ENCODE measurements at regions not wholly inside any gene's neighbourhood (a gene's known extent, or its start where the extent isn't known, plus 50 kb on each side); places are given as distances from the start of the nearest gene placed in this dataset.
"Not testable (repeated sequence)": the region's sequence is repeated elsewhere in the genome, so short reads cannot be mapped to it uniquely, and the experiment has no call there.

DNA sequence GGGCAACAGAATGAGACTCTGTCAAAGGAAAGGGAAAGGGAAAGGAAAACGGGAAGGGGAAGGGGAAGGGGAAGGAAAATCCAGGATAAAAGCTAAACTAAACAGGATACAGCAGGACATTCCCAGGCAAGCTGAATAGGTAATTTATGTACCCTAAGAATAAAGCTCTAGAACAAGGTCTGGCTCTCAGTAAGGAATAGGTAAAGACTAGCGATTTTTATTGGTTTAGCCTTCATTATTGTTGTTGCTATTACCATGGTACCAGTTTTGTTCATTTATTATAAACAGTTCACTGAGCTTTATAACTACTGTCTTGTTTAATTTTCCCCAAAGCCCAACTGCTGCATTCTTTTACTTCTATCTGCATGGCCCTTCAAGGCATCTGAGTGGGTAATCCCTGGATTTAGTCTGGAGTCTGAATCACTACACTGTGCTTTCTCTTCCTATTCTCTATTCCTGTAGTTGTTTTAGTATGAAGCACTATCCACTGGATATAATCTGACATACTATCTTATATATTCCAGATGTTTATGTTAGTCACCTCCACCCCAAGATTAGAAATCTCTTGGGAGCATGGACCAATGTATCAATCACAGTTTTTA, 127.1 kb upstream of the TANK start:
- no peak for DNase-seq

DNA sequence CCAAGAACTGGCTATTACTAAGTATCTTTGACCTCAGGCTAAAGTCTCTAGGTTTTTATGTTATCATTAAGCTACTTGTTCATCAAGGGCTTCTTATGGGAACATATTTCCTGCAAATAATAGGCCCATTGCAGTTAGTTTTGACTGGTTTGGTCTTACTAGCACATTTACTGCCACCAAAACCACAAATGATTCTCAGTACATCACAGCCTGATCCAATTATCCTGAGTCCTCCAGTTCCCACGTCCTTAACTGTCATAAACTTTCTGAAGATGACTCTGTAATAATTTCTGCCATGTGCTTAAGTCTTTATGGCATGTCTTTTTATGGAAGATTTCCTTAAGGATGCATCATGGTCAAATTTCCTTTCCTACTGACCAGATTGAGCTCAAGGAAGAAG, 123.3 kb upstream of the TANK start:
- no peak for DNase-seq

DNA sequence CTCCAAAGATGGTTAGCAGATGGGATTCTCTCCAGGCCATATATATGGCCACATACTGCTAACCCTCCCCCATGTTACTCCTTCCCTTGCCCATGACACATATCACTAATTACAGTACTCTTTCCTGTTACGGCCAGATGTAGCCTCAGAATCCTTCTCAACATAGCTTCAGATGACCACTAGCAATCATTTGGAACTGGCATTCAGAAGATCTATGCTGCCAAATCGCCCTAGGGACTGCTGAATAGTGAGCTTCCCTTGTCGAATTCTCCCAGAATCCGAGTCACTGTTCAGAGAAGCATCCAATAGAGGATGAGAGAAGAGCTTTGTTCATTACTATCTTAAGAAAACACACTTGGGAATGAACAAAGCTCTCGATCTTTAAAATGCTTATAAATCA, 121.2 kb upstream of the TANK start:
- DNase-seq: no peak

DNA sequence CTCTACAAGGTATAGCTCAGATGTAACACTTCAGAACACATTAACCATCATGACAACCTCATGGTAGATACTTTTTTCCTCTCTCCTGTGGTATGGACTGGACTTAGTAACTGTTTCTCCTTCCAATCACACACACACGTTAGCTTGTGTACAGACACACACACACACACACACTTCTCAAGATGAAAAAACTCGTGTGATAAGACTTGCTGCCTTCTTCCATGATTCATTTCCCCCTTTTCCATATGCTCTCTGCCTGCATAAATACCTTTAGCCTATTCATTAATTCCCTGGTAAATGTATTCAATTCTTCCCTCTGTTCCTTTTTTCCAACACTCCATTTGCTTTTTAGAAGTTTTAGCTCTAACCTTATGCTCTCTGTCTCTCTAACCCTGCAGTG, 118.9 kb upstream of the TANK start:
- no peak for DNase-seq

DNA sequence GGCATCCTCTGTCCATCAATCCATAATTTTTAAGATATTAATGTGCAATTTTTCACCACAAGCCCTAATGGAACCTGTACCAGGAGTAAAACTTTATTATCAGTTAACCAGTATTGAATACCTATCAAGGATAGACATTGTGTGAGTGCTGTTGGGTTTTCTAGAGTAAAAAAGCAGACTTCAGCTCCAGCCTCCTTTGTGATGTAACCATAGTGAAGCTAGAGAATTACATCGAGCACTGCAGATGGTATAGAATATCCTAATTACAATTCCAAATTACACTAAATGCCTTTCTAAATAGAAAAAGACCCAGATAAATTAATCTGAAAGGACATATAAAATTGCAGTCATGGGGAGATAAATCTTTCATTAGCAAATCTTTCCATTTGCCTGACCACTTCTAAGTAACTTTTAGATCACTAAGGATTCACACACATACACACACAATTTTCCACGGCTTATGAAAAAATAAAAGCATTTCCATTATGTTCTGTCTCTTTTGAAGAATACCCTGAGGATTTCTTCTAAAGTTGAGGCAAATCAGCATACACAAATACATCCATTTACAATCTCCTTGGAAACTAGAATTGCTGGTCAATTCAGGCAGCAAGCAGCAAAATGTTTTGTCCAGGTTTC, 117.1 kb upstream of the TANK start:
- DNase-seq: no peak

DNA sequence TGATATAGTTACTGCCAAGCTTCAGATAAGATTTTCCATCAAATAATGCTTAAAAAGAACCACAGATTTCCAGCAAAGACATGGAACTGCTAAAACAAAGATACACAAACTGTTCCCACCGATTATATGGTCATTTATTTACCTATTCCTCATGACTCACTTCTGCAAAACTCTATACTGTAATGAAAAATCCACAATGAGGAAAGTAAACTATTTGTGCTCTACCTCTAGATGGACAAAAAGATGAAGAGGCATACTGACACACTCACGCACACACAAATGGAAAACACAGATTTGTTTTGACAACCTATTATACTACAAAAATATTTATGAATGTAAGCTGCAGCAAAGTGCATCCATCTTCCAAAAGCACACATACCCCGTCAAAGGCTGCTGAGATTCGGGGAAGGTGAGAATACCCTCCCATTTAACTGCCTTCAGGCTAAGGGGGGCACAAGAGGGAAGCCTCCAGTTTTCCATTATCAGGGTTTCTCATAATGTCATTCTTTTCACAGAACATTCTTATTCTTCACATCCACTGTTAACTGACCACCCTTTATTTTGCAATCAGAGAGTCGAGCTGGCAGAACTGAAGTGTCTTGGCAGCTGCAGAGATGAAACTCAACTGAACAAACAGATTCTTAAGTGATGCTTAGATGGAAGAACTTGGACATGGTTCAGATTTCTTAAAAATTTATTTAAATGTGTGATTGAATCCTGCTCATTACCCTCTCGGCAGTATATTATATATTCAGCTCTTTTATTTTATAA, 115.9 kb upstream of the TANK start:
- DNase-seq: no peak

DNA sequence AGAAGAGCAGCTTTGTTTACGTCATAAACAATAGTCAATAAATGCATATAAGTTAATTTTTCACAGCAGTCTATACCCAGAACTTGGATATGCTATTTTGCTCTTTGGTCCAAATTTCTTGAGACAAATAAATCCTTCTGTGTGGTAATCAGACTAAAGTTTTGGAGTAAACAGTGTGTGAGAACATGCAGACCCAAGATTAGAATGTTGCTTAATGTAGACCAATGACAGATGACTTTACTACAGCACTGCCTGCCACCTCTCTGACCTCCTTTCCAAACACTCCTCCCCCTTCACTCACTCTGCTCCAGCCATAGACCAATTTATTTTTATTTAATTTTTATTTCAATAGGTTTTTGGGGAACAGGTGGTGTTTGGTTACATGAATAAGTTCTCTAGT, 115.3 kb upstream of the TANK start:
- no peak for DNase-seq

DNA sequence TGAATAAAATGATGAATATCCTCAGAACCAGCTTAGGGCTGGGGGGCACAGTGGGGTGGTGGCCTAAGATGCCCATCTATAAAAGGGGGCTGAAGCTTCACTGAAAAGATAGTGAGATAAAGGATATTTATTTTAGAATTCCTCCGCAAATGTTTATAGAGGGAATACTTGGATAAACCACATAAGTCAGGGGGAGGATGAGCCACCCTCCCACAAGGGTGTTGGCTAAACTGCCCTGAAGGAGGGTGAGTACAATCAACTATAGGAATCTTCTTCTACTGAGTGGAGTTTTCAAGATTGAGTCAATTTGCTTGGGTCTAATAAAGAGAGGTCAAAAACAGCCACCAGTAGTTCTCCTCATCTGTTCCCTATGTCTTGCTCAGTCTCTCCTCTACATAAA, 114.5 kb upstream of the TANK start:
- no peak for DNase-seq

DNA sequence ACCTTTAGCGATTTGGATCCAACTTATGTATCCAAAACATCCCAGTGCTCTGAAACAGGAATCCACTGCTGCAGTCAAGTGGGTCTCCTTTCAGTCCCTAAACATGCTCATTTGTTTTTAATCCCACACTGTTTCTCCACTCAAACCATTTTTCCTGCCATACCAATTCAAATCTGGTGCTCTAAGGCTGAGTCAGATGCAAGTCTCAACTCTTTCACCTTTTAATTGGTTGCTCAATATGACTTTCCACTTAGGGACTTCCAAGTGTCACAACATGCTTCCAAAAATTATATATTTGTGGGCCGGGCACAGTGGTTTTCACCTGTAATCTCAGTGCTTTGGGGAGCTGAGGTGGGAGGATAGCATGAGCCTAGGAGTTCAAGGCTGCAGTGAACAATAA, 113.4 kb upstream of the TANK start:
- DNase-seq: no peak

DNA sequence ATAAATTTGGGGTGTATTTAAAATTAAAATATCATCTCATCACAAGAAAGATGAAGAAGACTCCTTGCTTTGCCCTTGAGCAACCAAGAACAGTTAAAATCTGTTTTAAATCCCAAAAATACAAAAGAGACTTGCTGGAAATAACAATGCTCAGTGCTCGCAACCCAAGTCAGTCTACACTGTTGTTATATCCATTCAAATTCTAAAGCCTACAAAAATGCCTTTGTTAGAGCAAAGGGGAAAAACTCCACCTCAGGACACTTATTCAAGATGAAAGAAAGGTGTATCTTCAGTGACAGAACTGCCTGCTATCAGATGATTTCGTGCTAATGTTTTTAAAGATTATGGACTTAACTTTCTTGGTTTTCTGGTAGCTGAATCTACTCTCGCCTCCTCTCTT, 111.9 kb upstream of the TANK start:
- no peak for DNase-seq

DNA sequence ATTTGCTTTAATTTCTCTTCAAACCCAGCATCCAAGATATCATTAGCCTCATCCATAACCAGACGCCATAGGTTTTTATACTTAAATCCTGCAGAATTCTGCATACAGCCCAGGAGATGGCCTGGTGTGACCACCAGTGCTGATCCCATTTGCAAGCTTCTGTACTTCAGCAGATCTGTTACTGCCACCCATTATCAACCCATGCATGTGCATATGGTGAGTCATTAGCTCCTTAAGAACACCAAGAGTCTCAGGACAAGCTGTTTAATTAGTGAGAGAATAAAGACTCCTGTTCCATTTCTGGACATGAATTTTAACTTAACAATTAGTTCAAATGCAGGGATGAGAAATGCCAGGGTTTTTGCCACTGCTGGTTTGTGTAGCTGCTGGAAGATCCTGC, 110.7 kb upstream of the TANK start:
- DNase-seq: peak; percentile 48 to 76

DNA sequence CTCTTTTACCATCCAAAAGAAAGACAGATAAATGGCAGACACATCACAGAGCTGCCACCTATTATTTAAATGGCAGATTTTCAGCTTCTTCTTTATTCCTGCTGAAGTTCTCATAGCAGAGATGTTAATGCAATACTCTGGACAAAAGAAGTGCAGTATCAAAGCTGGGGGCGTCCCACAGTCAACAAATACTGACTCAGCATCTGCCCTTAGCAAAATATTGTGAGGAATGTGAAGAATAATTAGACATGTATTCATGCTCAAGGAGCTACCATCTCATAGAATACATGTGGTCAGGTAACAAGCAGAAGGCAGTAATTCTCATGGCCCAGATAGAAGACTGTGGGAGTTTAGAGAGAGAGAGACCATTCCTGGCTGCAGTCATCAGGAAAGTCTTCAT, 108.0 kb upstream of the TANK start:
- DNase-seq: no peak

DNA sequence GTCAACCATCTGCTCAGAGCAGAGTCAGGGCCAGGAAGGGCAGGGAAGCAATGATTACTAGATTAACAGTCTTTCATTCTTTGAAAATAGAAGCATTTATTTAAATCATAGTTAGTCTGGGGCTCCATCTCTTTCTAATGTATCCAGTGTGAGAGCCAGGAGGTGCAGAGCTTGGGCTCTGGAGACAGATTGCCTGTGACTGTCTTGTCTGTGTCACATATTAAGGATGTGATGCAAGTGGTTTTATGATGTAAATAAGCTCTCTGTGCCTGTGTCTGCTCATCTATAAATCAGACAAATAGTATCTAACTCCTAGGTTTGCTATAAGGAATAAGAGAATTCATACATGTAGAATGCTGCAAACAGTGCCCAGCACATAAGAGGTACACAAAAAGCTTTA, 104.9 kb upstream of the TANK start:
- no peak for DNase-seq

DNA sequence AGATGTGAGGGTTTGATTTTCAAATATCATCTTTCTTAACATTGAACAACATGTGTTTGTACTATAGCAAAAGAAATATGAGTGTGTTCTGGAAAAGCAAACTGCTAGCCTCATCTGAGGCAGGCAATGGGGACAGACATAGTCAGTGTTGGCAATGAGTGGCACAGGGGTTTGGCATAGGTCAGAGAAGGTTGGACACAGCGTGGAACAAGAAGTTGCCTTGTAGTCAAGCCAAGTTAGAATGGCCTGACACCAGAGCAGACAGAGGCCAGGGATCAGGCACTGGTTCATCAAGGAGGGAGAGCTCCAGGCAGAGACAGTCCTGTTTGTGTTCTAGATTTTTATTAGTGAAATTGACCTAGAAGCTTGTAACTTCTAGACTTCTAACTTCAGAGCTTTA, 100.8 kb upstream of the TANK start:
- no peak for DNase-seq

DNA sequence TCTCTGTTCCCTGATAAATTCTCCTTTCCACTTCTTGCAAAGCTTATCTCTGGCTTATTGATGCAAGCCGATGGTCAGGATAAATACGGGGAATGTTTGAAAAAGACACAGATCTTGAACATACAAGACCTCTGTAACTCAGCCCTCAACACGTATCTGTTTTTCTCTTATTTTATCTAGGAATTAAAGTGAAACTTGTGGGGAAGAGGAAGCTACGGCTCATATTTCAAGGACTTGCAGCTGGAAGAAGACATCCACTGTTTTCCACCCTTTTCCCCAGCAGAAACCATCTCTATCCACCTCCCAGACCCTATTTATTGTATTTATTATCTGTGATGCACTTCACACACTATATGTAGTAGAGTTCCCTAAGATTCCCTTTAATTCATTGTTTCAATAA, 98.4 kb upstream of the TANK start:
- no peak for DNase-seq

DNA sequence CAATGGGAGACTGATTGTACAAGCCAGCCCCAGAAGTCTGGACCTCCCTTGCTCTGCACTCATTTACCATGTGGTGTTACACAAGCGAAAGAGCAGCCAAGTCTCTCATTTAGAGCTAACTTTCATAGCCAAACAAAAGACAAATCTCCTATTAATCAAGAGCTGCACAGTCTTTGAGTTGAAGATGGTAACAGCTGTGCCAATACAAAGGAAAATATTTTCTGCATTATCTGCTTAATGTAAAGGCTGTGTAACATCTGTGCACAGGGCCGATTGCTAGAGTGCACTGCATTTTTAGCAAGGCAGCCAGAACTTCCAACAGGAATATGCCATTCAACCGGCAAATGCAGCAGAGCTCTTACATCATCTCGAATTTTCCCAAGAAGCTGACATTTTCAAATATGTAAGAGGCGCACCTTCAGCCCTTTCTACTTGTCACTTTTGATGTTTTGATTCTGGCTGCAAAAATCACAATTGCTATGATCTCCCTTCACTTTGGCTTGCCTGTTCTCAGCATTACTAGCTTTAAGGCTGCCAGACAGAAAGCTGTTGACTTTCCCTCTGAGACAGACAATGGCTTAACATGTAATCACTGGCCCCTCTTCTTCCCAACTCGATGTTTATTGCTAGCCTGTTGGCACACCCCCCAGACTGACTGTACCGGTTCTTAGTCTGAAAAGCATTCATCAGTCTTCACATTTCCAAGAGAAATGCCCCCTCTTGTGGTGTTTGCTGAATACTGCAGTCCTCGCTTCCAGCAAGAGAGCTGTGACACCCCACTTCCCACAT, 96.9 kb upstream of the TANK start:
- DNase-seq: peak; percentile 76 to 82

DNA sequence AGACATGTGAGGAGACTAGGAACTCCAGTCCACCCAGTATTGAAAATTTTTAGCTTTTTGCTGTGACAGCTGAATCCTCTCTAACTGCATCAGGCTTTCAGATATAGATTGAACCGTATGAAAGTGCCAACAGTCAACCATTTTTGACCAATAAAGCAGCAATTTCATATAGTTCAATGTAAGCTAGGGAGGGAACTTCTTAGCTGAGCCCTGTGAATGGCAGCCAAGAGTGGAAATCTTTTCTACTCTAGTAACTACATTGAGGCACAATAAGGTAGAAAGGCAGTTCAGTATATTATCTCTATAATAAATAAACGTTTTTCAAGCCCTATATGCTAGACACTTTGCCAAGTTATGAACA, 96.3 kb upstream of the TANK start:
- no peak for DNase-seq

DNA sequence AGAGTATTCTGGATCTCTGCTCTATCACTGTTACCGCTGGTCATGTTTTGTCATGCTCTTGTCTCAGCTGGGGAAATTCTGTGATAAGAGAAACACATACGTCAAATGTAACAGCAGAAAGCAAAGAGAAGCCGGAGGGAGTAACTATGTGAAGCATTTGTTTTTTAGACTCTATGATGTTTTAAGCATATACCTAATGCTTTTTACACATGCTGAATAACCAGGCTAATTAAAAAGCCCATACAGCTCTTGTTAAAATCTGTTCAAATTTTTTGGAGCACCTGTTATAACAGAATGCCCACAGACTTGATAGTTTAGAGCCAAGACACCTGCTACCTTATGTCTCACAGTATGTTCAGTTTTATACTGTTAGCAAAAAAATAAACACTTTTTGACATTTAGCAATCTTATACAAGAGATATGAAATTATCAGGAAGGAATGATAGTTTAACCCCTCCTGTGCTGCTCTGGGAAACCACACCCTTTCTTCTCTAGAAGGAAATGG, 92.3 kb upstream of the TANK start:
- DNase-seq: peak in 1 of 2 experiments; percentile 75

DNA sequence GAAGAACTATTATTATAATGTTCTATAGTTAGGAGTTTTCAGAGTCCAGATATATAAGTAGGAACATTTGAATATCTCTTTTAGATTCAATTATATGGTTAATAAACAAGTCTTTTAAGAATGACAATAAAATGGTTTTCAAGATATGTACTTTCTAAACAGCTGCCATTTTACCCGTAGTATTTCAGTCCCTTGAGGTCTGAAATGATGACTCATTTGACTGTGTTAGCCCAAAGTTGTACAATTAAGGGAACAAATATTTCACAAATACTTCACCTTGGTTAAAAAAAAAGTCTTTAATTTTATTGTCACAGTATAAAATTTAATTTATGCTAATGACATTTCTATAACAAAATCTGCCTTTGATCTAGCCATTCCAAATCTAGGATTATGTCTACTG, 91.6 kb upstream of the TANK start:
- DNase-seq: no peak

DNA sequence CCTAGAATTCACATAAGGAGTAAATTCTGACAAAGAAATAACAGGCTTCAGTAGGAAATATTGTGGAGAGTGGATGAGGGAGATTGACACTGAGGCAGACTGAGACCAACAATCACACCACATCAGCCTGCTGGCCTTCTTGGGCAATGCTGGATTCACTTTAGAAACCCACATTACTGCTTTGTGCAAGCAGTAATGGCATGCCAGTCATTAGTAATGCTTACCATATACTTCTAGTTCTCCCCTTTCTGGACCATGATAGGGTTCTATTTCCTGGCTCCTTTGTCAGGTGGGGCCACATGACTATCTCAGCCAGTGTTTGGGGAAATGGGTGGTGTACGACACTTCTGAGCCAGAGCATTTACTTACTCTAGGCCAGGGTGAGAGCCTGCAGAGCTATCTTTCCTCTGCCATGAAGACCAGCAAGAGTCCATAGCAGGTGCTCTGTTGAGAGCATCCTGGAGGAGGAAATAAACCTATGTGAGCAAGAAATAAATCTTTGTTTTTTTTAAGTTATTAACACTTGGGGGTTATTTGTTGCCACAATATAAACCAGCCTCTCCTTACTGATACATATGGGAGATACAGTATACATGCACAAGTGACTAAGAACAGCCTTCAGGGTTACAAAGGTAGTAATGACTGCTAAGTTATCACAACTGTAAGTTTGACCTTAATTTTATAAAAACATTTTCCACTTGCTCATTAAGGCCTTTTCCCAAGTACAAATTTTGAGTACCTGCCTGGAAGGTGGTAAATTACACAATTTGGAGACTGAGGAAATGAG, 89.3 kb upstream of the TANK start:
- no peak for DNase-seq

DNA sequence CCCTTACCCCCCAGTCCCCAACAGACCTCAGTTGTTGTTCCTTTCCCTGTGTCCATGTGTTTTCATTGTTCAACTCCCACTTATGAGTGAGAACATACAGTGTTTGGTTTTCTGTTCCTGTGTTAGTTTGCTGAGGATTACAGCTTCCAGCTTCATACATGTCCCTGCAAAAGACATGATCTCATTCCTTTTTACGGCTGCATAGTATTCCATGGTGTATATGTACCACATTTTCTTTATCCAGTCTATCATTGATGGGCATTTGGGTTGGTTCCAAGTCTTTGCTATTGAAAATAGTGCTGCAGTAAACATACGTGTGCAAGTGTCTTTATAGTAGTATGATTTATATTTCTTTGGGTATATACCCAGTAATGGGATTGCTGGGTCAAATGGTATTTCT, 87.8 kb upstream of the TANK start:
- DNase-seq: not testable (repeated sequence)

DNA sequence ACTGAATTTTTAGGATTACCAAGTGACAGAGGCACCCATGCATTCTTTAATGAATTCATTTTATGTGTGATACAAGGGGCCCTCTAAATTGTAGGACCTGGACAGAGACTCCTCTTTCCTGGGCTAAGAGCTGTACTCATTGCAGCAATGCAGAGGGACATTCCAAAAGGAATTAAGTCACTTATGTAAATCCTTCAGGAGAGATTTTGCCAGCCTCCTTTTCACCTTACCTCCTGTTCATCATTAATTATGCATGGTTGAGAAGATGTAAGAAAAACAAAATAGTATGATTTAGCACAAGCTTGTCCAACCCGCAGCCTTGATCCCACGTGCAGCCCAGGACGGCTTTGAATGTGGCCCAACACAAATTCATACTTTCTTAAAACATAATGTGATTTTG, 84.5 kb upstream of the TANK start:
- peak in 1 of 2 experiments; percentile 46 for DNase-seq

DNA sequence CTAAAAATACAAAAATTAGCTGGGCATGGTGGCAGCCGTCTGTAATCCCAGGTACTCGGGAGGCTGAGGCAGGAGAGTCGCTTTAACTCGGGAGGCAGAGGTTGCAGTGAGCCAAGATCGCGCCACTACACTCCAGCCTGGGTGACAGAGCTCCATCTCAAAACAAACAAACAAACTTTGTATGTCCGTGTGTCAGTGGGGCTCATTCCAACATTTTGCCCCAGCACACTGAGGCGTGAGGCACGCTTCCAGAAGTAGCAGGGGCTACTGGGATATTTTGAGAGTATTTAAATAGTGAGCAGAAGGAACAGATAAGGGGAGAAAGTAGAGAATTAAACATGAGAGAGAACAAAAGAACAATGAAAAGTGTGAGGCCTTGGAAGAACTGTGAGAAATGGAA, 83.3 kb upstream of the TANK start:
- no peak for DNase-seq

Measured in NCI-H524 (cell line).